GM20000 (cell line): ENCODE measurements at regions not wholly inside any gene's neighbourhood (a gene's known extent, or its start where the extent isn't known, plus 50 kb on each side); places are given as distances from the start of the nearest gene placed in this dataset.

Experiments used
- DNase-seq: peaks from one replicate; pipeline ENCODE4 v3.0.0; 2012; ENCODE audit warnings: low spot score
- CTCF ChIP-seq: IDR thresholded peaks from 2 replicates; pipeline ENCODE4 v1.5.1; 2012; ENCODE audit warnings: mild to moderate bottlenecking, control low read depth; ENCODE audit errors: extremely low read depth, missing control alignments

- no peak for TF ChIP-seq CTCF
- DNase-seq: no peak
Measured at GRCh38 chr7:81529785-81530184, 240.1 kb downstream of the HGF start.

DNA sequence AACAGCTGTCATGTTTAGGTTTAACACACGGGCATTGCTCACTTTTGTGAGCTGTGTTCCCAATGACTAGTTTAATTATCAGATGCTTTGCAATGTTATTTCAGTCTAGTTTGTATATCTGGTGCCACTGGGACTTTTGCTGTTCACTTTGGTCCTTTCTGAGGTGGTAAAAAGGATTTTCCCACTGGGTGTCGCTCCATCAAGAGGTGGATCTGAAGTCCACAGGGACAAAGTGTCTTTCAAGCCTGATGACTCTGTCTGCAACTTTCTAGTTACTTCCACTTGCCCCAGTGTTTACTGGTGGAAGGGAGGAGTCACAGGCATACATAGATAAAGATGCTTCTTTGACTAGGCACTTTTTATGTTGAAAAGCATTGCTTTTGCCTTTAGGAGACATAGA lies 242.2 kb downstream of the HGF start:
- no peak for TF ChIP-seq CTCF
- DNase-seq: no peak

- no peak for TF ChIP-seq CTCF
Measured at GRCh38 chr7:81526971-81527370, 242.9 kb downstream of the HGF start.

GRCh38 chr7:81525841-81526240 lies 244.0 kb downstream of the HGF start:
- DNase-seq: no peak
- TF ChIP-seq CTCF: no peak

More at GRCh38 chr7:81526971-81527370, 242.9 kb downstream of the HGF start:
- no peak for DNase-seq

DNA sequence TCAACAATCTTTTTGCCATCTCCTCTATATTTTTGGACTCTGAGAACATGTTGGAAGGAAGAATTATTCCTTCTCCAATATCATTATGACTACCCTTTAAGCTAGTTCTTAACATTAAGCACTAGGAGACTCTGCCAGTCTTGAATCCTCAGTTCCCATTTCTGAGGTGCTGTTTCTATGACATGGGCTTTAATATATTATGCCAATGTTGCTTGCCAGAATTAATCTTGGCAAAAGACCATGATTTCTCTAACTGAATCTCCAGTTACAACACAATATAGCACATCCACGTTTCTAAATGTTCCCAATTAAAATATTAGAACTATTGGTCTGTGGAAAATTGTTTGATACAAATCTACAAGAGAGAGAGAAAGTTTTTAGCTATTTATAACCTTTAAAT lies 250.0 kb downstream of the HGF start:
- DNase-seq: no peak
- TF ChIP-seq CTCF: no peak

DNA sequence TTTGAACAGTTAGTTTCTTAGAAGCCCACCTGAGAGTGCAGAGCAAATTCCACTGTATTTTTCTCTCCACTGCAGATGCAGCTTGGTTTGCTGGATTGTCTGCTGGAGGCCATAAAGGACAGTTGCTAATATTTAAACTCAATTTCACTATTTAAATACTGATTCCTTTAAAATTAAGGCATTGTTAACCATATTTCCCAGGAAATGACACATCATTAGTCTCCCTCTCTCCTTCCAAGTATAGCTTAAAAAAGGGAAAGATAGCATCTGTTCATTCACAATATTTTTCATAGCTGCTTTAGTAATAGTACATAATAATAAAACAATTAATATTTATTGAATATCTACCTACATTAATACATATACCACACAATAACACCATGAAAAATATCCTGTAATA lies 252.9 kb downstream of the HGF start:
- DNase-seq: no peak
- TF ChIP-seq CTCF: no peak

DNA sequence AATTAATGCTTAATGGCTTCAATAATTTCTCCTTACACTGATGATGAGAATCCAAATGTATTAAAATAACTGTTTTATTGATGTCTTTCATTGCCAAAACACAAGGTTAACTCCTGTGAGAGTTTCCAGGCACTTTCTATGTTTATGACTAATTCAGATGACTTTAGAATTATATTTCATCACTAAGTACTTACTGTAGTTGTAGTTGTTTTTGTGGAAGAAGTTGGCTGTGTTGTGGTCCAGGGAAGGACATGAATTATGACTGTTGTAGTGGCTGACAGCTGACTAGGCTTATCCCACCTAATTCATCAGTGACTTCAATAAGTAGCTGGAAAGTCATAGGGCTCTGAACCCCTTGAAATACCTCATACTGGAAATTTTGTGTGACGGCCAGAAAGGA lies 254.8 kb downstream of the HGF start:
- TF ChIP-seq CTCF: no peak
- DNase-seq: no peak
